NCI-H187 (cell line): ENCODE measurements at regions not wholly inside any gene's neighbourhood (a gene's known extent, or its start where the extent isn't known, plus 50 kb on each side); places are given as distances from the start of the nearest gene placed in this dataset.
"Not testable (repeated sequence)": the region's sequence is repeated elsewhere in the genome, so short reads cannot be mapped to it uniquely, and the experiment has no call there.

Source experiments
- DNase-seq, 2 experiments: peaks; one replicate each; lab custom pipeline; 2025; lab: John Stamatoyannopoulos, UW

DNA sequence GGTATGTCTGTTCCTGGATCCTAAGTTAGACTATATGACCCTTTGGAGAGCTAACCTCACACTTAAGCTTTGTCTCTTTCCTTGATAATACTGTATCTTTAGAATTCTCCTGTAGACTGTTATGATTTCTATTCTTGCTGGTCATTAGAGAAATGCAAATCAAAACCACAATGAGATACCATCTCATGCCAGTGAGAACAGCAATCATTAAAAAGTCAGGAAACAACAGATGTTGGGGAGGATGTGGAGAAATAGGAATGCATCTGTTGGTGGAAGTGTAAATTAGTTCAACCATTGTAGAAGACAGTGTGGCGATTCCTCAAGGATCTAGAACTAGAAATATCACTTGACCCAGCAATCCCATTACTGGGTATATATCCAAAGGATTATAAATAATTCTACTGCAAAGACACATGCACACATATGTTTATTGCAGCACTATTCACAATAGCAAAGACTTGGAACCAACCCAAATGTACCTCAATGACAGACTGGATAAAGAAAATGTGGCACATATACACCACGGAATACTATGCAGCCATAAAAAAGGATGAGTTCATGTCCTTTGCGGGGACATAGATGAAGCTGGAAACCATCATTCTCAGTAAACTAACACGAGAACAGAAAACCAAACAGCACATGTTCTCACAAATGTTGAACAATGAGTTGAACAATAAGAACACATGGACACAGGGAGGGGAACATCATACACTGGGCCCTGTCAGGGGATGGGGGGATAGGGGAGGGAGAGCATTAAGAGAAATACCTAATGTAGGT lies 867.8 kb upstream of the ADGRB3 start:
- not testable (repeated sequence) for DNase-seq

GRCh38 chr6:67766057-67766456 lies 869.0 kb upstream of the ADGRB3 start:
- DNase-seq = no peak

GRCh38 chr6:67759001-67759400 lies 876.1 kb upstream of the ADGRB3 start:
- DNase-seq = no peak

- DNase-seq = no peak
These were observed 877.5 kb upstream of the ADGRB3 start for GRCh38 chr6:67757465-67758033.

- no peak for DNase-seq
These were observed 886.6 kb upstream of the ADGRB3 start for GRCh38 chr6:67748521-67748920.

DNA sequence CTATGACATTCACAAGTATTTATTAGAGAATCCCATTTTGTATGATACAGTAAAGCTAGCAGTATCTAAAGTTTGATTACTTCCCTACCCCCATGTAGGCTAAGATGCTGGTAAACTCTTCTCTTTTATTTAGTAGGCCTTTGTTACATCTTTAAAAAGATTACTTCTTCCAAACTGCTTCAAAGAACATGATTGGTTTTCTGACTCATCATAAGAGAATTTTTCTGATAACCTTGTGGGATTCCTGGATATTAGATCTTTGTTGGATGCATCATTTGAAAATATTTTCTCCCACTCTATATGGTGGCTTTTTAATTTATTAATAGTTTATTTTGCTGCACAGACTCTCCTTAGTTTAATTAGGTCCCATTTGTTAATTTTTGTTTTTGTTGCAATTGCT lies 898.3 kb upstream of the ADGRB3 start:
- no peak for DNase-seq

DNA sequence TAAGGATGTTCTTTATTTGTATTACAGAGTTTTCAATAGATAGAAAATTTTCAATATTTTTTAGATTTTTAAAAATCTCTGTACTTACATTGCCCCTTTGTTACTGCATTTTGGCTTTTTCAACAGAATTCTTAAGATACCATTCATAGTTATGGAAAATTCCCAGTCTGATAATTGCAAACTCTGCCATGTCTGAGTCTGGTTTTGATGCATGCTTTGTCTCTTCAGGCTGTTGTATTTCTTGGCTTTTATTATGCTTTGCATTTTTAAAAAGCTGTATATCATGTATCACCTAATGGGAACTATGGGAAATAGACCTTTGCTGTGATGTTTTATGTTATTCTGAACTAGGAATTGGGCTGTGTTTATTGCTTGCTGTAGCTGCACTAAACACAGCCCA lies 898.9 kb upstream of the ADGRB3 start:
- DNase-seq = no peak

DNA sequence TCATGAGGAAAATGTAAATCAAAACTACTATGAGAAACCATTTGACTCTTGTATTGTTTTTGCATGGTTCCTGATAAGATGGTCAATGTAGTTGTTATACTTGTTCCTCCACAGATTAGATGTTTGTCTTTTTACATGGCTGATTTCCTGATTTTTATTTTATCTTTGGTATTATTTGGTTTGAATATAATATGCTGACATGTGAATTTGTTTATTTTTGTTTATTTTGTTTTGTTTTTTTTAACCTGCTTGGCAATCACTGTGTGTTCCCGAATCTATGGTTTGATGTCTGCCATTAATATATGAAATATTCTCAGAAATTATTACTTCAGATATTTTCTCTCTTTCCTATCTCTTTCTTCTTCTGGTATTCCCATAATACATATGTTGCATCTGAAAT lies 899.5 kb upstream of the ADGRB3 start:
- DNase-seq = no peak

DNA sequence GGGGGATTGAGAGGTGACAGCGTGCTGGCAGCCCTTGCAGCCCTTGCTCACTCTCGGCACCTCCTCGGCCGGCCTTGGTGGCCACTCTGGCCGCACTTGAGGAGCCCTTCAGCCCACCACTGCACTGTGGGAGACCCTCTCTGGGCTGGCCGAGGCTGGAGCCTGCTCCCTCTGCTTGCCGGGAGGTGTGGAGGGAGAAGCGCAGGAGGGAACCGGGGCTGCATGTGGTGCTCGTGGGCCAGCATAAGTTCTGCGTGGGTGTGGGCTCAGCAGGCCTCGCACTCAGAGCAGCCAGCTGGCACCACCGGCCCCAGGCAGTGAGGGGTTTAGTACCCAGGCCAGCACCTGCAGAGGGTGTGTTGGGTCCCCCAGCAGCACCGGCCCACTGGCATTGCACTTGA lies 912.2 kb upstream of the ADGRB3 start:
- DNase-seq = no peak

- DNase-seq = no peak
These were observed 917.8 kb upstream of the ADGRB3 start for GRCh38 chr6:67717281-67717680.

DNA sequence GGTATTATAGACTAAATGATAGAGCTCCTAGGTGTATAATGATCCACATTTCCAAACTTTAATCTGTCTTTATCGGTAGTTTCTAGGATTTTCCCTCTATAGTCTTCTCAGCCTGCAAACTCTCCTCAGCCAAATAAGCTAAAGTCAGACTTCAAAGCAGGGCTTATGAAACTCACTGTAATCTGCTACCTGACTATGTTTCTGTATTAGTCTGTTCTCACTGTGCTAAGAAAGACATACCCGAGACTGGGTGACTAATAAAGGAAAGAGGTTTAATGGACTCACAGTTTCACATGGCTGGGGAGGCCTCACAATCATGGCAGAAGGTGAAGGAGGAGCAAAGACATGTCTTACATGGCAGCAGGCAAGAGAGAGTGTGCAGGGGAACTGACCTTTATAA lies 928.7 kb upstream of the ADGRB3 start:
- DNase-seq = no peak

- no peak for DNase-seq
These were observed 936.5 kb upstream of the ADGRB3 start for GRCh38 chr6:67698534-67698933.

GRCh38 chr6:67694127-67694526 lies 941.0 kb upstream of the ADGRB3 start:
- no peak for DNase-seq

GRCh38 chr6:67689329-67689728 lies 945.8 kb upstream of the ADGRB3 start:
- no peak for DNase-seq

DNA sequence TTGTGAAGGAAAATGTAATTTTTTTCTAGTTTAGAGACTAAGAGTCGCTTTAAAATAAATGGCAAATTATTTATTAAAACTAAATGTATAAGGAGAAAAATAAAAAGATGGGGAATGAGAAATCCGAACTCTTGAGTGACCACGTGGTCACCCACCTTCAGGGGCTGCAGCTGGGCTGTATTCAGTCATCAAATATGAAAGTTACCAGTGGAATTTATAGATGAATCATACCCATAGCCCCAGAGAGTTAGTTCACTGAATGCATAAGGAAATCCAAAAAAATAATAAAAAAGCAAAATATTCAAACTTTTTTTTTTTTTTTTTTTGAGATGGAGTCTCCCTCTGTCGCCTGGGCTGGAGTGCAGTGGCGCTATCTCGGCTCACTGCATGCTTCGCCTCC lies 947.7 kb upstream of the ADGRB3 start:
- no peak for DNase-seq

GRCh38 chr6:67686225-67686624 lies 948.9 kb upstream of the ADGRB3 start:
- not testable (repeated sequence) for DNase-seq

- no peak for DNase-seq
These were observed 951.1 kb upstream of the ADGRB3 start for GRCh38 chr6:67683960-67684359.

GRCh38 chr6:67680297-67680932 lies 954.7 kb upstream of the ADGRB3 start:
- no peak for DNase-seq

- no peak for DNase-seq
These were observed 955.4 kb upstream of the ADGRB3 start for GRCh38 chr6:67679566-67680296.

DNA sequence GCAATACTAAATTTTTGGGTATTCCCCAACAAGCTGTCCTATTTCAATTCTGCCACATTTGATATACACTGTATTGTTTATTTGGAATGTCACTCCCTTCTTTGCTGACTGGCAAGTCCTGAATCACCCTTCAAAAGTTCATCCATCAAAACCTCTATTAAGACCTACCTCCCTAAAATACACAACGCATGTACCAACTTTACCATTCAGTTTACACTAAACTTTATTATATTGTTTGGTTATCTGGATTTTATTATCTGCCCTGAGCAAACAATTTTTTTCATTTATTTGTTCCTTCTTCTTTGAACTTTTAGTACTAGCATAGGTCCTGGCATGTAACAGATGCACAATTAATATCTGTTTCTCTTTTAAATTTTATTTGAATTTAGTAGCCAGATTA lies 958.2 kb upstream of the ADGRB3 start:
- no peak for DNase-seq

DNA sequence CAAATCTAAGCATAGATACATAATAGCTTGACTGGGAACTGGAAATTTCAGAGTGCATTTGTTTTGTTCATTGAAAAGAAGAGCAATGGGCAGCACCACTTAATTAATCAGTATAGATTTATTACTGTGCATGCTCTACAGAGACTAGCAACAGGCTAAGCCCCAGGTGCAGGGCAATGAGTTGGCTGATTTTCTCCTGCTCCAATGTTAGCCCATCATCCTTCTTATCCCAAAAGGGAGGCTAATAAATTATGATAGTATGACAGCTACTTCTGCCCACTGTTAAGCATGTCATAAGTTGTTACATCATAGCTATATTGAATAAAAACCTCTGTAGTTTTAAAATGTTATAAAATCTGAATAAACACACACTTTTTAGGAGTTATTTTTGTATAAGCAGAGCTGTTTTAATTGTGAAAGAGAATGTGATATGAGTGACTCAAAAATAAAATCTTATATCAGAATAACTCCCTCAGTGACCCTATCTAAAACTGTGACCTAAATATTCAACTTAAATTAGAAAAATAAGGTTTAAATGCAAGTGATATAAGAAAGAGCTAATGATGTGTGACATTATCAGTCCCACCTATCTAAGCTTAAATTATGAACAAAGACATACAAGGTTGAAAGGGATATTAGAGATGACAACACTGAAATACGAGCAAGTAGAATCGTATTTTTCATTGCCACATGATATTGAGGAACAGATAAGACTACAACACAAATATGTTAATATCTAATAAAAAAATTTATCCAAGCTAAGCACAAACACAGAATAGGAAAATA lies 967.3 kb upstream of the ADGRB3 start:
- no peak for DNase-seq
